HCT116 (cell line): ENCODE measurements at regions not wholly inside any gene's neighbourhood (a gene's known extent, or its start where the extent isn't known, plus 50 kb on each side); places are given as distances from the start of the nearest gene placed in this dataset.

Experiments
- ATAC-seq: fragments of 200-7000 bp; cut with Tn5 transposase; 2 replicates; pipeline ENCODE4 v1.9.1; 2020; ENCODE audit warnings: mild to moderate bottlenecking, moderate library complexity
- BruUV-seq: library from RNA; stranded (reverse); fragments of 400-500 nt; replicated peaks from 2 replicates; lab custom pipeline; 2021; lab: Mats Ljungman, UMichigan
- CTCF ChIA-PET: fragments of 300-600 bp; sonication (Branson Sonifier 250); formaldehyde crosslinking; loops from one replicate; lab custom pipeline; 2021; ENCODE audit warnings: antibody characterized with exemption; lab: Charles Lee
- POLR2A ChIA-PET: fragments of 300-600, 350-600 bp; sonication (Branson Sonifier 250); formaldehyde crosslinking; loops from one replicate; lab custom pipeline; 2021; ENCODE audit warnings: antibody characterized with exemption; lab: Charles Lee
- RAD21 ChIA-PET, 2 experiments: fragments of 300-600 bp; sonication (Branson Sonifier 250); formaldehyde crosslinking; loops; one replicate each; lab custom pipeline; 2023; ENCODE audit warnings: low total read pairs in 2 of 2; ENCODE audit not compliant: uncharacterized antibody in 2 of 2, unreplicated experiment in 2 of 2, low non-redundant PET in 1 of 2; lab: Charles Lee
- DNase-seq: peaks from one replicate; pipeline ENCODE4 v3.0.0-alpha.2; 2010; ENCODE audit warnings: low read depth, low spot score
- H2AFZ ChIP-seq: fragments of 200-600 bp; shearing (Covaris generic), sonication (generic); 2 replicates; pipeline ENCODE4 v1.6.1; 2017; ENCODE audit warnings: low read depth, mixed run types, mixed read lengths, antibody characterized with exemption, low read length; ENCODE audit not compliant: poor library complexity, severe bottlenecking
- H3K27ac ChIP-seq: 2 replicates; pipeline ENCODE4 v1.5.1; 2012; ENCODE audit warnings: low read depth, low read length
- H3K27me3 ChIP-seq: fragments of 200-600 bp; sonication (generic); 2 replicates; pipeline ENCODE4 v1.6.1; 2016; ENCODE audit warnings: mixed run types, low read length, mixed read lengths; ENCODE audit not compliant: insufficient read depth
- H3K36me3 ChIP-seq, 2 experiments: fragments of 200-500 bp in 1 of 2; fragments of 200-600 bp in 1 of 2; sonication (Bioruptor generic) in 1 of 2; sonication (generic) in 1 of 2; 2 replicates each; pipeline versions ENCODE4 v1.5.1 to v1.6.1; 2014 to 2016; ENCODE audit warnings: low read length in 2 of 2, inconsistent platforms in 1 of 2, mixed read lengths in 1 of 2, mixed run types in 1 of 2; ENCODE audit not compliant: insufficient read depth in 2 of 2, control insufficient read depth in 1 of 2
- H3K4me1 ChIP-seq, 2 experiments: fragments of 200-600 bp in 1 of 2; sonication (generic) in 1 of 2; 2 replicates each; pipeline versions ENCODE4 v1.5.1 to v1.6.1; 2012 to 2017; ENCODE audit warnings: low read length in 2 of 2, inconsistent platforms in 1 of 2, mild to moderate bottlenecking in 1 of 2, mixed read lengths in 1 of 2, mixed run types in 1 of 2, moderate library complexity in 1 of 2; ENCODE audit not compliant: insufficient read depth in 2 of 2, control insufficient read depth in 1 of 2
- H3K4me2 ChIP-seq: fragments of 200-600 bp; sonication (generic); 2 replicates; pipeline ENCODE4 v1.6.1; 2017; ENCODE audit warnings: mixed run types, low read length, mixed read lengths
- H3K4me3 ChIP-seq, 2 experiments: fragments of 200-600 bp in 1 of 2; sonication (generic) in 1 of 2; replicated peaks in 1 of 2; 2 replicates each; pipeline ENCODE4 v1.5.1; 2011 to 2016; ENCODE audit warnings: low read length in 2 of 2, control low read depth in 1 of 2, low read depth in 1 of 2, mild to moderate bottlenecking in 1 of 2, mixed read lengths in 1 of 2, mixed run types in 1 of 2
- H3K79me2 ChIP-seq: fragments of 200-600 bp; sonication (generic); 2 replicates; pipeline ENCODE4 v1.6.1; 2017; ENCODE audit warnings: mild to moderate bottlenecking, mixed run types, low read length, moderate library complexity, mixed read lengths; ENCODE audit not compliant: insufficient read depth
- H3K9ac ChIP-seq: fragments of 200-600 bp; sonication (generic); 2 replicates; pipeline ENCODE4 v1.6.1; 2016; ENCODE audit warnings: low read length, mixed read lengths
- H3K9me2 ChIP-seq: fragments of 200-600 bp; sonication (generic), shearing (Covaris generic); 2 replicates; pipeline ENCODE4 v1.6.1; 2017; ENCODE audit warnings: mixed run types, mild to moderate bottlenecking, moderate library complexity; ENCODE audit not compliant: insufficient read depth
- H3K9me3 ChIP-seq, 2 experiments: fragments of 200-500 bp in 1 of 2; fragments of 200-600 bp in 1 of 2; sonication (Bioruptor generic) in 1 of 2; sonication (generic) in 1 of 2; 2 replicates each; pipeline ENCODE4 v1.6.1; 2014 to 2017; ENCODE audit warnings: low read length in 2 of 2, mixed read lengths in 2 of 2, inconsistent platforms in 1 of 2, low read depth in 1 of 2, mild to moderate bottlenecking in 1 of 2, mixed run types in 1 of 2, moderate library complexity in 1 of 2; ENCODE audit not compliant: control insufficient read depth in 1 of 2, insufficient read depth in 1 of 2
- H4K20me1 ChIP-seq: fragments of 200-600 bp; sonication (generic), shearing (Covaris generic); 2 replicates; pipeline ENCODE4 v1.6.1; 2017; ENCODE audit warnings: mixed run types, mild to moderate bottlenecking, moderate library complexity; ENCODE audit not compliant: insufficient read depth
- CEBPB ChIP-seq: IDR thresholded peaks from 2 replicates; pipeline ENCODE4 v1.6.1; 2012; ENCODE audit warnings: low read depth
- CTCF ChIP-seq, 3 experiments: fragments of 200-600 bp in 1 of 3; sonication (generic) in 1 of 3; IDR thresholded peaks in 2 of 3; conservative IDR thresholded peaks in 1 of 3; 2 replicates each; pipeline ENCODE4 v1.5.1; 2012 to 2017; ENCODE audit warnings: low read depth in 2 of 3, low read length in 2 of 3, antibody characterized with exemption in 1 of 3, borderline replicate concordance in 1 of 3, control low read depth in 1 of 3, mild to moderate bottlenecking in 1 of 3, mixed read lengths in 1 of 3, mixed run types in 1 of 3, moderate library complexity in 1 of 3; ENCODE audit not compliant: insufficient read depth in 1 of 3
- EZH2phosphoT487 ChIP-seq: fragments of 200-600 bp; IDR thresholded peaks from 2 replicates; pipeline ENCODE4 v1.6.1; 2018; ENCODE audit warnings: antibody characterized with exemption, borderline replicate concordance
- FOSL1 ChIP-seq: IDR thresholded peaks from 2 replicates; pipeline ENCODE4 v1.6.1; 2012; ENCODE audit warnings: low read depth
- MAX ChIP-seq: IDR thresholded peaks from 2 replicates; pipeline ENCODE4 v1.6.1; 2012
- SP1 ChIP-seq: IDR thresholded peaks from 2 replicates; pipeline ENCODE4 v1.6.1; 2012; ENCODE audit warnings: low read depth
- SRF ChIP-seq: IDR thresholded peaks from 2 replicates; pipeline ENCODE4 v1.6.1; 2012; ENCODE audit warnings: low read depth
- ZBTB33 ChIP-seq: IDR thresholded peaks from 2 replicates; pipeline ENCODE4 v1.6.1; 2011; ENCODE audit warnings: mild to moderate bottlenecking, low read length, moderate library complexity; ENCODE audit not compliant: insufficient replicate concordance; ENCODE audit errors: extremely low read depth
- ZNF274 ChIP-seq: fragments of 200-500 bp; sonication (Bioruptor generic); IDR thresholded peaks from 2 replicates; pipeline ENCODE4 v1.6.1; 2014; ENCODE audit warnings: mild to moderate bottlenecking, low read depth, low read length, inconsistent platforms
- intact Hi-C: fragments of 100-400 bp; cut with micrococcal nuclease; formaldehyde crosslinking; loops from 2 replicates; pipeline ENCODE4 v1.10.0; 2022

- BruUV-seq, result no TSS peak
- Histone ChIP-seq H3K4me1 (no peaks in the 10 kb centered on the region), H3K27me3 (no peaks in the 10 kb centered on the region), H3K9me3 (no peaks in the 10 kb centered on the region), H2AFZ (no peak overlapping the region), H3K27ac (no peak overlapping the region), H3K36me3 (no peaks in the 10 kb centered on the region), H3K9ac (no peak overlapping the region), H3K79me2 (no peaks in the 10 kb centered on the region), H3K4me2 (no peak overlapping the region), H4K20me1 (no peaks in the 10 kb centered on the region), H3K9me2 (no peaks in the 10 kb centered on the region), H3K4me3 (no peak overlapping the region)
- ATAC-seq (no peak), DNase-seq (no peak)
- RAD21 ChIA-PET, result no interaction called here
- POLR2A ChIA-PET, result no interaction called here
- intact Hi-C loops, result no loop called here
- TF ChIP-seq FOSL1 (no peak), SRF (no peak), ZBTB33 (no peak), CEBPB (no peak), ZNF274 (no peak), EZH2phosphoT487 (no peak), CTCF (IDR thresholded peaks at IDR 0.05 in 2 of 3, conservative IDR thresholded peaks at IDR 0.05 in 1 of 3; ENCODE audit: borderline replicate concordance in 1 of 3, insufficient read depth in 1 of 3, low read depth in 2 of 3, low read length in 2 of 3) (no peak), SP1 (no peak), MAX (no peak)
- CTCF ChIA-PET, result no interaction called here
Observed at GRCh38 chr4:158958489-158959270, 144.2 kb upstream of the RAPGEF2 start.
